ENCODE measurements at regions not wholly inside any gene's neighbourhood (a gene's known extent, or its start where the extent isn't known, plus 50 kb on each side); places are given as distances from the start of the nearest gene placed in this dataset.
"Not testable (repeated sequence)": the region's sequence is repeated elsewhere in the genome, so short reads cannot be mapped to it uniquely, and the experiment has no call there.

DNA sequence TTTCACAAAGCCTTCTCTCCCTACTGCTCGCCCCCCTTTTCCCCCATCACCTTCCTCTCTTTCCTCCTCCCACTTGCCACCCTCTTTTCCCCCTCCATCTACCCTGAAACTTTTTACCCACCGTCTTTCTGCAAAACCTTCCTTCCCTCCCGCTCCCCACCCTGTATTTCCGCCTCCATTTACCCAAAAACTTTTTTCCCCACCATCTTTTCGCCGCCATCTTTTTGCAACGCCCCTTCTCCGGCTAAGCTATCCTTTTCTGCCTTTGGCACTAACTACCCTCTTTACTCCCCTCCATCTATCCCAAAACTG is 205.2 kb upstream of the WSB1 start:
- no peak overlapping the region for H3K4me3 ChIP-seq (ENCODE audit: low read depth, low read length)
- no peak for TF ChIP-seq CTCF (IDR thresholded peaks at IDR 0.05; ENCODE audit: borderline replicate concordance, insufficient read depth, low read depth, low read length)

- H3K4me3 ChIP-seq (ENCODE audit: low read depth, low read length): not testable (repeated sequence)
These were observed 204.6 kb upstream of the WSB1 start for GRCh38 chr17:27089079-27089928.

DNA sequence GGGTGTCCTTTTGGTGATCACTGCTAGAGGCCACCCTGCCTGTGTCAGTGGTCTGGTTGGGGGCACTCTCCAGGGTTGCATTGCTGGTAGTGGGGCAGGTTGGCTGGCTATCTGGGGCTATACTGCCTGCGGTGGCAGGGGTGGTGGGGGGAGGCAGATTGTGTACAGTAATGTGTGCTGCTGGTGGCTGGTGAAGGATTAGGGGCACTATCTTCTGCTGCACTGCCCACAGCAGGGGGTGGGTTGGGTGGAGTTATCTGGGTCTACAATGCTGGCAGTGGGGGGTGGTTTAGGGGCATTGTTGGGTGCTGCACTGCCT is 204.0 kb upstream of the WSB1 start:
- no peak overlapping the region for H3K4me3 ChIP-seq (ENCODE audit: low read depth, low read length)
- TF ChIP-seq CTCF (IDR thresholded peaks at IDR 0.05; ENCODE audit: borderline replicate concordance, insufficient read depth, low read depth, low read length): no peak

DNA sequence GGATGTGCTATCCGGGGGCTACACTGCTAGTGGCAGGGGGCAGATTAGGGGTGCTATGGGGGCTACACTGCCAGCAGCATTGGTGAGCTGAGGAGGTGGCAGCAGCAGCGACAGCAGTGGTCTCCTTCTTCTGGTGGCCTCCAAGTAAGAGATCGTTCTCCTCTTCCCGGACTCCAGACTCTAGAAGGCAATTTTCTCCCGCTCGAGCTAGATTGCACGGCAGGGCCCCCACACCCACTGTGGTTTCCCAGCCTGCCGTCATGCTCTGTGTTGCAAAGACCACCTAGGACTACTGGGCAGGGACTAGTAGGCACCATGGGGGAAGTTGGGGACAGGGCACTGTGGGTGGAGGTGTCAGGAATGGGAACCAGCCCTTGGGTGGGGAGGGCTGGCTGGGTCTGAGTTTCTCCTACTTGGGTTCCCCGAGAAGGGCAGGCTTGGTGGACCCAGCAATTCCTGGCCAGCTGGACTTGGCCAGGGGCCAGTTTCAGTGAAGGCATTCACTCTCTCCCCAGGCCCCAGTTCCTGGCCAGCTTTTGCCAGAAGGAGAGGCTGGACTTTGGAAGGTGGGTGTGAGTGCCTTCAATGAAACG is 203.4 kb upstream of the WSB1 start:
- H3K4me3 ChIP-seq (ENCODE audit: low read depth, low read length): not testable (repeated sequence)

DNA sequence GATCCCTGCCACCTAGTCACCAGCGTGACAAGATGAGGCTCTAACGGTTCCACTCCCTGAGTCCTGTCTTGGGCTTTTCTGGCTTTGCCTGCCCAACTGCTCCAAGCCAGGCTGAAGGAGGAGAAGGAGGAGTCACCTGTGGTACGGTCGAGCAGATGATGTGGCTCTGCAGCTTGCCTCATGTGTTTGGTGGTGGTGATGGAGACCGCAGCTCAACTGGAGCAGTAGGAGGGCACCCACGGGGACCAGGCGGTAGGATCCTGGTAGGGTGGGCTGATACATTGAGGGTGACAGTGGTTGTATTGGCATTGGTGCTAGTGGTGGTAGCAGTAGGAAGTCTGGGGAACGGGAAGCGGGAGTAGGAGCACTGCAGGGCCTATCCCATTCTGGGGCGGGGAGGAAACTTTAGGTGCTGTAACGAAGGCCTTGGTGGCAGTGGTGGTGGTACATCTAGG is 202.8 kb upstream of the WSB1 start:
- H3K4me3 ChIP-seq (ENCODE audit: low read depth, low read length): no peak overlapping the region
- TF ChIP-seq CTCF (IDR thresholded peaks at IDR 0.05; ENCODE audit: borderline replicate concordance, insufficient read depth, low read depth, low read length): no peak

DNA sequence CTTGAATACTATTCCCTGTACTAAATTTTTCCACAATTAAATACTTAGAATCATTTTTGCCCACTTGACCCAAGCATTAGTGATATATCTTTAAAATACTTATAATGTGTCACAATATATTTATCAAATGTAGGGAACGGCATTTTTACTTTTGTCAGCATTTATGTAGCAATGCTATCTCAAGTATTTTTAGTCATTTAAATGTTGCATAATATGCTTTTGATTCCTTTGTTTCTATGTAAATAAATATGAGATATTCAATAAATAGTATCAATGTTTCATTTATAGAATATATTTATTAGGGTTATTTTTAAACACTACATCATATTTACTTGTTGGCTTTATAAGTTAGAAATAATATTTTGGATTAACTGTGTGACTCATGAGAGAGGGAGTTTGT is 199.7 kb upstream of the WSB1 start:
- H3K4me3 ChIP-seq (ENCODE audit: low read depth, low read length): not testable (repeated sequence)

- not testable (repeated sequence) for H3K4me3 ChIP-seq (ENCODE audit: low read depth, low read length)
These were observed 198.1 kb upstream of the WSB1 start for GRCh38 chr17:27095821-27096220.

GRCh38 chr17:27099266-27099665 is 194.6 kb upstream of the WSB1 start:
- H3K4me3 ChIP-seq (ENCODE audit: low read depth, low read length): not testable (repeated sequence)

DNA sequence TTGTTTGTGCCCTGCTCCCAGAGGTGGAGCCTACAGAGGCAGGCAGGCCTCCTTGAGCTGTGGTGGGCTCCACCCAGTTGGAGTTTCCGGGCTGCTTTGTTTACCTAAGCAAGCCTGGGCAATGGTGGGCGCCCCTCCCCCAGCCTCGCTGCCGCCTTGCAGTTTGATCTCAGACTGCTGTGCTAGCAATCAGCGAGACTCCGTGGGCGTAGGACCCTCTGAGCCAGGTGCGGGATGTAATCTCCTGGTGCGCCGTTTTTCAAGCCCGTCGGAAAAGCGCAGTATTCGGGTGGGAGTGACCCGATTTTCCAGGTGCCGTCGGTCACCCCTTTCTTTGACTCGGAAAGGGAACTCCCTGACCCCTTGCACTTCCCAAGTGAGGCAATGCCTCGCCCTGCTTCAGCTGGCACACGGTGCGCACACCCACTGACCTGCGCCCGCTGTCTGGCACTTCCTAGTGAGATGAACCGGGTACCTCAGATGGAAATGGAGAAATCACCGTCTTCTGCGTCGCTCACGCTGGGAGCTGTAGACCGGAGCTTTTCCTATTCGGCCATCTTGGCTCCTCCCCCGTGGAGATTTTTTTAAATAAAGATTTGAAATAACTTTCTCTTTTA is 189.2 kb upstream of the WSB1 start:
- H3K4me3 ChIP-seq (ENCODE audit: low read depth, low read length): not testable (repeated sequence)

- no peak for TF ChIP-seq CTCF (IDR thresholded peaks at IDR 0.05; ENCODE audit: borderline replicate concordance, insufficient read depth, low read depth, low read length)
- no peak overlapping the region for H3K4me3 ChIP-seq (ENCODE audit: low read depth, low read length)
These were observed 188.3 kb upstream of the WSB1 start for GRCh38 chr17:27105636-27106035.

All from GM12875 (cell line).